Upper lobe of left lung (tissue), 4 donors: ENCODE measurements at regions not wholly inside any gene's neighbourhood (a gene's known extent, or its start where the extent isn't known, plus 50 kb on each side); places are given as distances from the start of the nearest gene placed in this dataset.

ENCODE experiments used
- POLR2A ChIP-seq, 4 donors: fragments of 450-650 bp; IDR thresholded peaks; one replicate each; pipeline ENCODE4 v1.5.1; 2016 to 2017; ENCODE audit warnings: antibody characterized with exemption in 4 of 4, mild to moderate bottlenecking in 2 of 4
- POLR2AphosphoS5 ChIP-seq, 2 donors: sonication (generic); formaldehyde crosslinking; IDR thresholded peaks; one replicate each; pipeline ENCODE4 v1.5.1; 2017; ENCODE audit warnings: antibody characterized with exemption in 2 of 2
- TF ChIP-seq, protein P1 (sequence below), 6 experiments: fragments of 450-650 bp in 4 of 6; fragments of 200-600 bp in 2 of 6; sonication (generic) in 2 of 6; IDR thresholded peaks; one replicate each; pipeline ENCODE4 v1.5.1; 2016 to 2019; ENCODE audit warnings: antibody characterized with exemption in 6 of 6

DNA sequence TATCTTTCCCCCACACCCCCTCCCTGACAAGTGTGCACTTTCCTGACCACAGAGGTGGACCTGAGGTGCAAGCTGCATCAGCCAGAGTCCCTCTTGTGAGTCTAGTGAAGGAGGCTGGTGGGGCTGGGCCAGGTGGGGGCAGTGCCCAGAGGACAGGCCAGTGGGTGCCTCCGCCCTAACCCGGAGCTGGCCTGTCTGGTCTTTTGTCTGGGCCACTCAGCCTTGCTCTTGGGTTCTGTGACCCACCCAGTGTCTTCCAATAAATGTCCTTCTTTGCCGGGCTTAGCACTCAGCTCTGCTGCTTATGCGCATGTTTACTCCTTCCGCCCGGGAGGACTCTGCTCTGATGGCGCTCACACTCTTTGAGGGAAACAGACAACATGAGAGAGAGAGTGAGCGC lies 526.2 kb downstream of the TBC1D22A start:
- TF ChIP-seq, protein P1, sequence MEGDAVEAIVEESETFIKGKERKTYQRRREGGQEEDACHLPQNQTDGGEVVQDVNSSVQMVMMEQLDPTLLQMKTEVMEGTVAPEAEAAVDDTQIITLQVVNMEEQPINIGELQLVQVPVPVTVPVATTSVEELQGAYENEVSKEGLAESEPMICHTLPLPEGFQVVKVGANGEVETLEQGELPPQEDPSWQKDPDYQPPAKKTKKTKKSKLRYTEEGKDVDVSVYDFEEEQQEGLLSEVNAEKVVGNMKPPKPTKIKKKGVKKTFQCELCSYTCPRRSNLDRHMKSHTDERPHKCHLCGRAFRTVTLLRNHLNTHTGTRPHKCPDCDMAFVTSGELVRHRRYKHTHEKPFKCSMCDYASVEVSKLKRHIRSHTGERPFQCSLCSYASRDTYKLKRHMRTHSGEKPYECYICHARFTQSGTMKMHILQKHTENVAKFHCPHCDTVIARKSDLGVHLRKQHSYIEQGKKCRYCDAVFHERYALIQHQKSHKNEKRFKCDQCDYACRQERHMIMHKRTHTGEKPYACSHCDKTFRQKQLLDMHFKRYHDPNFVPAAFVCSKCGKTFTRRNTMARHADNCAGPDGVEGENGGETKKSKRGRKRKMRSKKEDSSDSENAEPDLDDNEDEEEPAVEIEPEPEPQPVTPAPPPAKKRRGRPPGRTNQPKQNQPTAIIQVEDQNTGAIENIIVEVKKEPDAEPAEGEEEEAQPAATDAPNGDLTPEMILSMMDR (IDR thresholded peaks at IDR 0.05): no peak
- no peak for TF ChIP-seq POLR2AphosphoS5 (IDR thresholded peaks at IDR 0.05)
- no peak for TF ChIP-seq POLR2A (IDR thresholded peaks at IDR 0.05)
